ENCODE measurements at regions not wholly inside any gene's neighbourhood (a gene's known extent, or its start where the extent isn't known, plus 50 kb on each side); places are given as distances from the start of the nearest gene placed in this dataset.

DNA sequence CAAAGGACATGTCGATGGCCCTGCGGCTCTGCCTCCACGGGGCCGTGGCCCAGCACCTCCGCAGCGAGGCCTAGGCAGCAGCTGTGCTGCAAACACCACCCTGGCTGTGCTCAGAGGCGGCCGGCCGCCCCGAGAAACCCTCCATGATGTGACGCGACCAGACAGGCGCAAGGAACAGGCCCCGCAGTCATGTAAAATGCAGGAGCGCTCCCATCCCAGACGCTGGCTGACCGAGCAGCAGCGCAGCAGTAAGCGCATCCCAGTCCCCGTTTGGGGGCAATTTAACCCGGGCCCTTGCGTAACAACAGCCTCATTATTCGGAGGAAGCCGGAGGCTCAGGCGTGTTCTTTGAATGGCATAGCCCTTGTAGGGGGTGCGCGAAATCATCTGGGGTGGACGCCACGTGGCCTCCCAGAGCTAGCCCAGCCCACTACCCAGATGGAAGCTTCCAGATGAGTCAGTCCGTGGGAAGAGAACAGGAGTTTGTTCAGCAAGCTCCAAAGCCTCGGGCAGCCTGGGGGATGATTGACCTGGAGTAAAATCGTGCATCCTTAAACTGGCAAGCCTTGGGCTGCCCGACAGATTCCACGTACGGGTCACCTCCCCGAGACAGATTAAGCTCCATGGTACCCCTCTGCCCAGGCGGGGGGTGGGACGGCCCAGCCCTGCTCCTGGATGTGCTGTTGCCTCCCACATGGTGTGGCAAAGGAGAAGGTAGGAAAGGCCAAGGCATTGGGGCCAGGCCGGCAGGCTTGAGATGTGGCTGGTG is 124.0 kb downstream of the HMX1 start:
- TF ChIP-seq, protein P1, sequence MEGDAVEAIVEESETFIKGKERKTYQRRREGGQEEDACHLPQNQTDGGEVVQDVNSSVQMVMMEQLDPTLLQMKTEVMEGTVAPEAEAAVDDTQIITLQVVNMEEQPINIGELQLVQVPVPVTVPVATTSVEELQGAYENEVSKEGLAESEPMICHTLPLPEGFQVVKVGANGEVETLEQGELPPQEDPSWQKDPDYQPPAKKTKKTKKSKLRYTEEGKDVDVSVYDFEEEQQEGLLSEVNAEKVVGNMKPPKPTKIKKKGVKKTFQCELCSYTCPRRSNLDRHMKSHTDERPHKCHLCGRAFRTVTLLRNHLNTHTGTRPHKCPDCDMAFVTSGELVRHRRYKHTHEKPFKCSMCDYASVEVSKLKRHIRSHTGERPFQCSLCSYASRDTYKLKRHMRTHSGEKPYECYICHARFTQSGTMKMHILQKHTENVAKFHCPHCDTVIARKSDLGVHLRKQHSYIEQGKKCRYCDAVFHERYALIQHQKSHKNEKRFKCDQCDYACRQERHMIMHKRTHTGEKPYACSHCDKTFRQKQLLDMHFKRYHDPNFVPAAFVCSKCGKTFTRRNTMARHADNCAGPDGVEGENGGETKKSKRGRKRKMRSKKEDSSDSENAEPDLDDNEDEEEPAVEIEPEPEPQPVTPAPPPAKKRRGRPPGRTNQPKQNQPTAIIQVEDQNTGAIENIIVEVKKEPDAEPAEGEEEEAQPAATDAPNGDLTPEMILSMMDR (IDR thresholded peaks at IDR 0.05; ENCODE audit: control extremely low read depth, extremely low read depth, low read depth, missing control alignments): no peak

GRCh38 chr4:8746523-8747466 is 124.8 kb downstream of the HMX1 start:
- TF ChIP-seq, protein P1 (IDR thresholded peaks at IDR 0.05; ENCODE audit: control extremely low read depth, extremely low read depth, low read depth, missing control alignments): no peak
- ChIA-PET POLR2A (no interaction called here), CTCF (no interaction called here)
- no peak for DNase-seq (ENCODE audit: extremely low spot score)

More for the DNA sequence above, 124.0 kb downstream of the HMX1 start:
- DNase-seq (ENCODE audit: extremely low spot score): no peak
- CTCF ChIA-PET: no interaction called here
- POLR2A ChIA-PET: no interaction called here

- ChIA-PET POLR2A (no interaction called here), CTCF (no interaction called here)
- TF ChIP-seq, protein P1 (IDR thresholded peaks at IDR 0.05; ENCODE audit: control extremely low read depth, extremely low read depth, low read depth, missing control alignments): no peak
- DNase-seq (ENCODE audit: extremely low spot score): no peak
Measured at GRCh38 chr4:8745826-8746225, 125.8 kb downstream of the HMX1 start.

GRCh38 chr4:8745005-8745790 is 126.4 kb downstream of the HMX1 start:
- no peak for DNase-seq (ENCODE audit: extremely low spot score)
- CTCF ChIA-PET: no interaction called here
- TF ChIP-seq, protein P1 (IDR thresholded peaks at IDR 0.05; ENCODE audit: control extremely low read depth, extremely low read depth, low read depth, missing control alignments): no peak
- POLR2A ChIA-PET: no interaction called here

DNA sequence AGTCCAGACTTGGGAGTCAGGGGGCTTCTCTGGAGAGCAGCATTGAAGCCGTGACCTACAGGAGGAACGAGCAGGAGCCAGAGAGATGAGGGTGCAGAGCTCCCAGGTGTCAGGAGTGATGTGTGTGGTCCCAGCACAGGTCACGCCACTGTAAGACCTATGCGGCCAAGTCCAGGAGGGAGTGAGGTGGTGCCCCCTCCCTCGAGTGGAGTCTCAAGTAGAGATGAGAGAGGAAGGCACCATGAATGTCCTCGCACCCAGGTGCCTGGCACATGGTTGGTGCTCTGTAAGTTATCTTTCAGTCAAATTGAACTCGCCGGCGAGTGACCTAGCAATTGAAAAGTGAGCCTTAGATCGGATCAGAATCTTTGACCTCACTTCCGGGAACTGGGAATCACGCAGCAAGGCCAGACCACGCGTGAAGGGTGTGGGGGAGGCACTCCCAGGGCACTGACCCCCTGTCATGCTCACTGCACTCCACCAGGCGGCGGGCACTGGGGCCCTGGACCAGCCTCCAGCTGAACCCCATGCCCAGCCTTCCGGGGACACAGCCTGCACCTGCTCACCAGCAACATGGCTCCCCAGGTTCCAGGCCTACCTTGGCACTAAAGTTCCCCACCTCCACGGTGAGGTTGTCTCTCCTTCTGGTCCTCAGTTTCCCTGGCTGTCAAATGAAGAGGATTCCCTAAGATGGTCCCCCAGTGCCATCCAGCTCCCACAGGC is 127.4 kb downstream of the HMX1 start:
- CTCF ChIA-PET: no interaction called here
- no peak for DNase-seq (ENCODE audit: extremely low spot score)
- TF ChIP-seq, protein P1 (IDR thresholded peaks at IDR 0.05; ENCODE audit: control extremely low read depth, extremely low read depth, low read depth, missing control alignments): no peak
- POLR2A ChIA-PET: no interaction called here

All from GM10248 (cell line).